Loucy (cell line): ENCODE measurements at regions not wholly inside any gene's neighbourhood (a gene's known extent, or its start where the extent isn't known, plus 50 kb on each side); places are given as distances from the start of the nearest gene placed in this dataset.

ENCODE experiments used
- CTCF ChIP-seq: fragments of 200-600 bp; sonication (generic); conservative IDR thresholded peaks from 2 replicates; pipeline ENCODE4 v1.5.1; 2014; ENCODE audit warnings: mild to moderate bottlenecking, antibody characterized with exemption, low read length
- EZH2phosphoT487 ChIP-seq: fragments of 200-600 bp; IDR thresholded peaks from 2 replicates; pipeline ENCODE4 v1.6.1; 2018; ENCODE audit warnings: antibody characterized with exemption, mild to moderate bottlenecking, moderate library complexity, borderline replicate concordance

GRCh38 chr2:14072338-14072737 is 560.2 kb upstream of the LRATD1 start:
- no peak for TF ChIP-seq CTCF
- no peak for TF ChIP-seq EZH2phosphoT487
